Glomerular visceral epithelial cell (primary cell): ENCODE measurements at regions not wholly inside any gene's neighbourhood (a gene's known extent, or its start where the extent isn't known, plus 50 kb on each side); places are given as distances from the start of the nearest gene placed in this dataset.
"Not testable (repeated sequence)": the region's sequence is repeated elsewhere in the genome, so short reads cannot be mapped to it uniquely, and the experiment has no call there.

ENCODE experiments used
- DNase-seq: peaks from one replicate; pipeline ENCODE4 v3.0.0-alpha.2; 2016; ENCODE audit errors: extremely low spot score

DNA sequence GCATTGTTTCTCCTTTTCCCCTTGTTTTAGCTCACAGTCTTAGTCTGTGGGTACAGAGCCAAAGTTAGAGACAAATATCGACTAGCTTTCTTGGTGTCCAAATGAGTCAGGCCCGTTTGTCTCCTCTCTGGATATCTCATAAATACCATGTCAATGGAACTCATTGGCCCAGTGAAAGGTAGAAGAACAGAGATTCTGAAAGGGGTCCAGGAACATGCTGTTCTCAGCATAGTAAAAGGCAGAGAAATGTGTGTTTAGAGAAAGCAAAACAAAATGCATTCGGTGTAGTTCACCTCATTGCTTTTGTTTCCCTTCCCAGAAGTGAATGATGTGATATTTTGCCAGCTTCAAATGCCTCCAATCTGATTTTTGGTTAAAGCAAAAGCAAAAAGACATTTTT is 238.6 kb upstream of the SLC8A1 start:
- DNase-seq = no peak

DNA sequence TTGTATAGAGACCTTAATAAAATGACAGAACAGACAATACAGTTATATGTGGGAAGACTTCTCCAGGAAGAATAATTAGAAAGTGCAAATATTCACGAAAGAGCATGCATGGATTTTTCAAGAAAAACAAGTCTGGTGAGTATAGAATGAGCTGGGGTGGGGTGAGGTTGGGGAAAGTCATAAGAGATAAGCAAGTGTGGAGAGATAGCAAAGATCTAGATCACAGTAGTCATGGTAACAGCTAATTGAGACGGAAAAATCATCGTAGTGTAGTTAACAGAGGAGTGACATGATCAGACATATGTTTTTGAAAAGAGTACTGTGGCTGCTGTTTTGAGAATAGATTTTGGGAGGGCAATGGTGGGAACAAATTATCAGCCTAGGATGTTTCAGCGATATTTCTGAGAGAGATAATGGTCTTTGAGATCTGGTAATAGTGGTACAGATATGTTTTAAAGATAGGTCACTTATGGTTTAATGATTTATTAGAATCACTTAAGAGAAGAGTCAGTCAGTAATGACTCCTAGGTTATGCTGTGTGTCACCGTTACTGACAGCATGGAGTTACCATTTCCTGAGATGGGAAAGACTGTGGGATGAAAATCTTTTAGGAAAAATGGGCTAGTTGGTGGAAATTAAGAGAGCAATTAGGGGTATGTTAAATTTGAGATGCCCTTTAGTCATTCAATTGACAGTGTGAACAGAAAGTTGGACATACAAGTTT is 248.5 kb upstream of the SLC8A1 start:
- DNase-seq = no peak

DNA sequence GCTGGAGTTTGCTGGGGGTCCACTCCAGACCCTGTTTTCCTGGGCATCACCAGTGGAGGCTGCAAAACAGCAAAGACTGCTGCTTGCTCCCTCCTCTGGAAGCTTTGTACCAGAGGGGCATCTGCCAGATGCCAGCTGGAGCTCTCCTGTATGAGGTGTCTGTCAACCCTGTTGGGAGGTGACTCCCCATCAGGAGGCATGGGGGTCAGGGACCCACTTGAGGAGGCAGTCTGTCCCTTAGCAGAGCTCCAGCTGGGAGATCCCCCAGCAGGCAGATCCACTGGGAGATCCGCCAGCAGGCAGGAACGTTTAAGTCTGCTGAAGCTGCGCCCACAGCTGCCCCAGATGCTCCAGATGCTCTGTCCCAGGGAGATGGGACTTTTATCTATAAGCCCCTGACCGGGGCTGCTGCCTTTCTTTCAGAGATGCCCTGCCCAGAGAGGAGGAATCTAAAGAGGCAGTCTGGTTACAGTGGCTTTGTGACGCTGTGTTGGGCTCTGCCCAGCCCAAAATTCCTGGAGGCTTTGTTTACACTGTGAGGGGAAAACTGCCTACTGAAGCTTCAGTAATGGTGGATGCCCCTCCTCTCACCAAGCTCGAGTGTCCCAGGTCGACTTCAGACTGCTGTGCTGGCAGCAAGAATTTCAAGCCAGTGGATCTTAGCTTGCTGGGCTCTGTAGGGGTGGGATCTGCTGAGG is 260.5 kb upstream of the SLC8A1 start:
- DNase-seq = not testable (repeated sequence)

DNA sequence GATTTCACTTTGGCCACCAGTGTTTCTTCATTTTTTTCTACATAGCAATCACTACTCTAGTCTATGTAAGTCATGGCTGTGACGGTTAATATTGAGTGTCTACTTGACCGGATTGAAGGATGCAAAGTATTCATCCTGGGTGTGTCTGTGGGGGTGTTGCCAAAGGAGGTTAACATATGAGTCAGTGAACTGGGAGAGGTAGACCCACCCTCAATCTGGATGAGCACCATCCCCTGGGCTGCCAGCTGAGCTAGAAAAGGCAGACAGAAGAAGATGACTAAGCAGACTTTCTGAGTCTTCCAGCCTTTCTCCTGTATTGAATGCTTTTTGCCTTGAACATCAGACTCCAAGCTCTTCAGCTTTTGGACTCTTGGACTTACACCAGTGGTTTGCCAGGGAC is 265.0 kb upstream of the SLC8A1 start:
- peak; percentile 48 for DNase-seq

DNA sequence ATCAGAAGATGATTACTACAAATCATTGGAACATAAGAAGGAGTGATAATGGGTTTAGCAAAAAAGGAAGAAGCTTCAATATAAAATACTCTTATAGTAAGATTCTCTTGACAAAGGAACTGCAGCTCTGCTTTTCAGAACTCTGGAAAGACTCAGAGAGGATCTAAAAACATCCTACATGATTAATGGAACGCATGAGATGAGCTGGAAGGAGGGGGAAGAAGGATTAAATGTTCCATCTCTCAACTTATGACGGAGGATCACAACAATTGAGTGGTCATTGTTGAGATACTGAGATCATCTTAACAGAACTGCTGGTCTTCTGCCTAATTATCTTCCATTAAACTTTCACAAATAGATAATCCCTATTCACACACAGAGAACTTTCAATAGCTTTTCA is 267.5 kb upstream of the SLC8A1 start:
- DNase-seq = no peak

DNA sequence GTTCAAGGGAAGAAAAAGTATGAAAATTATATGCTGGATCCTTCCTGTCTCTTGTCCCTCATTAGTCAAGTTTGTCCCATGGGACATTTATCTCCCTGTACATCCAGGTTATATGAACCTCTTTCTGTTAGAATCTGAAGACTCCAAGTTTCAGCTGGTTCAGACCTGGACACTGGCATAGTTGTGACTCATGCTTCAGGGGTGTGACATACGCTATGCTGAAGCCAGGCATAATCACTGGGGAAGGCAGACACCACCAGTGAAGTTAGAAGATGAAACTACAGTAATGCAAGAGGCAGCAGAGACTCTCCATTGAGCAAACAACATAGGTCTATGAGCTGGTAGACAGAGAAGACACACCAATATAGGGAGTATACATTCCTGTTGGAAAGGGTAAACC is 269.7 kb upstream of the SLC8A1 start:
- peak; percentile 33 for DNase-seq

DNA sequence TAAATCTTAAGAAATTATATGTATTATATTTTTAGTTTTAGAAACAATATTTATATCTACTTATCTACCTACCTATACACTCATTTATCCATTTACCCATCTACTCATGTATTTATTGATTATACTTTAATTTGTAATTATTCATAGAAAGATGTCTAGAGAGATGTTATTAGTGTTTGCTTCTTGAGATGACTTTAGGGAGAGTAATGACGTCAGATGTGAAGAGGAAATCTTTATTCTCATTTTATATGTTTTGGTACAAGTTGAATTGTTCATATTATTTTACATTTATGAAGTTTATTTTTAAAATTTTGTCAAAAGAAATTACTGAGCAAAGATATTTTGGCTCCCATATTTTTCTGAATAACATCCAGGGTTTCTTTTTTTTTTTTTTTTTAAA is 271.3 kb upstream of the SLC8A1 start:
- no peak for DNase-seq

DNA sequence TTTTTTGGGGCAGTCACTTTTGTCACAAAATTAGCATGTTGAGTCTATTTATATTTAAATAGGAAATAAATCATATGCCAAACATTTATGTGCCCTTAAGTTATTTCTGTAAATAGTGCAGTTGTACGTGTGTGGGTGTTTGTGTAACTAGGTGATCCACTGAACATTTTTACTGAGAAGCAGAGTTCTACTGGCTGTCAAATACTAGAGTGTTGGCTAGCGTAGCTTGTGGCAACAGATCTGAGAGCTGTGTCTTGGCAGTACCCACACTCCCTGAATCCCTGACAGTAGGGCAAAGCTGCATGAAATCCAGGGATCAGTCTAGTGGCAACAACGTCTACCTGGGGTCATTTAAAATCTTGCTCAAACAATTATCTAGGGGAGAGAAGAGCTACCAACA is 273.1 kb upstream of the SLC8A1 start:
- no peak for DNase-seq

DNA sequence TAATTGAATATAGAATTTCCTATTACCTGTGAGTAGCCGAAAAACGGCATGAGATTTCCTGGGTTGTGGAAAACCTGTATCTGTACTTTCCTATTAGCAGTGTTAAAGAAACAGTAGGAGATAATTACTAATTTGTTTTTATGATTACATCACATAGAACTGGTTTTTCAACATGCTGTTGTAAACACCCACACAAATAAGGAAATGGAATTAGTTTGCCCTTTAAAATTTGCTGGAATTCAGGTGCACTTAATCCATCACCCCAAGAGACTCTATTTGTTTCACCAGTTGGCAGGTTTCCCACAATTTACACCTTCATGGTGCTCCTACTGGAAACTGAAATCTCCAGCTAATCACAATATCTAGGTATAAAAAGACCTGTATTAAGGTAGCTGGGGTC is 274.1 kb upstream of the SLC8A1 start:
- DNase-seq = no peak

DNA sequence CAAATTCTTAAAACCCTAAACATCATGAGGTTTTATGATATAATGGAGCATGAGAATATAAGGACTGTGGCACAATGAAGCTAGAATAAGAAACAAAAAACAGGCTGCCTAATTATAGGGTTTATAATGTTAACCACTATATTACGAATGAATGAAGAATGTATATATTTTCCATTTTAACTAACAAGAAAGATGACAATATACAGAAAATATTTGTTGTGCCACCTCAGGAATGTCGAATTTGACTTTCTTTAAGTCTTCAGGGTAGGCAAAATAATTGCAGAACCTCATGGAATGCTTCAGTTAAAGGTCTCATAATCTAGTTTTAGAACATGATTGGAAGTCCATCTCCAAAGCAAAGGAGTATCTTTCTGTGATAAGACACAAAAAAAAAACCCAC is 282.9 kb upstream of the SLC8A1 start:
- peak; percentile 54 for DNase-seq

DNA sequence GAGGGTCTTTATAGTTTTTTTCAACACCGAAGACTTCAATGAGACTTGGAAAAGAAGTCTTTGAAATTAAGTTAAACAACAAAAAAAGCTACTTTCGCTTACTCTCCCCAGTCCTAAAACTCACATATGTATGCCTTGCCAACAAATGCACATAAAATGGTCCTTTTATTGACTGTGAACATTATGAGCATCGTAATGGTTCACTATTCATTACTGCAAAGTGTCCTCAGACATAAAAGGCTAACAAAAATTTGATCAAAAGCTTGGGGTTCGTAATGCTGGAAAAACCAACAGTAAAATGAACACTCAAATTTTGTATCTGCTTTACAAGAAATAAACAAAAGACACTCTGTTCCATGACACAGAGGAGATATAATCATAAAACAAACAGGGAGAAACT is 285.3 kb upstream of the SLC8A1 start:
- no peak for DNase-seq

DNA sequence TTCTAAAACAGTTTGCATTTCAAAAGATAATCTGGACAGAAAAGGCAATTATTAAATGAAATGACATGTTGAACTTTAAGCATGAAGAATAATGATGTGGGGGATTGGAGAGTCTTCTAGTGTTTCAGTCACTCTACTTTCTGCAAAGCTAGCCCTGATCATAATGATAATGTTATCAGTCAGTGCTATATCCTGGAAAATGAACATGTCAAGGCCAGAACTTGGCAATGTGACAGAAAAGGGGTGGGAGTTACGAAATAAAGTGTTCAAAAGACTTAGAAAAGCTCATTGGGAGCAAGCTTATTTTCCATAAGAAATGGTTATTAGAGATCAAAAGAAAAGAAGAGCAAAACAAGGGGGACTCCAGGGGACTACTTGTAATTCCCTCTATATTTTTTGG is 288.5 kb upstream of the SLC8A1 start:
- DNase-seq = no peak

DNA sequence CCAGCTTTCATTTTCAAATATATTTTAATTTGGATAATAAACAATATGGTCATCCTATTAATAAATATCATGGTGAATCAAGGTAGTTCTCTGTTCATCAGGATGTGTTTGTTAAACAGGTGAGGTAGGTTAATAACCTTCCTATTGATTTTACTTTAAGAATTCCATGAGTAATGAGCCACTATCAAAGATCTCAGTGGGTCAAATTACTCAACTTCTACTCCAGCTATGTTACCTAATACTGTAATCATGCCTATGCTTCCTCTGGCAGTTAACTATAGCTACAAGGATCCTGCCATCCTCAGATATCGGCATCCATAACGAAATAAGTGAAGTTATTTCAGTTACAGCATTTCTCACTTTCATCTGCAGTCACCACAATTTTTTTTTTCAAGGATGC is 289.6 kb upstream of the SLC8A1 start:
- DNase-seq = no peak

DNA sequence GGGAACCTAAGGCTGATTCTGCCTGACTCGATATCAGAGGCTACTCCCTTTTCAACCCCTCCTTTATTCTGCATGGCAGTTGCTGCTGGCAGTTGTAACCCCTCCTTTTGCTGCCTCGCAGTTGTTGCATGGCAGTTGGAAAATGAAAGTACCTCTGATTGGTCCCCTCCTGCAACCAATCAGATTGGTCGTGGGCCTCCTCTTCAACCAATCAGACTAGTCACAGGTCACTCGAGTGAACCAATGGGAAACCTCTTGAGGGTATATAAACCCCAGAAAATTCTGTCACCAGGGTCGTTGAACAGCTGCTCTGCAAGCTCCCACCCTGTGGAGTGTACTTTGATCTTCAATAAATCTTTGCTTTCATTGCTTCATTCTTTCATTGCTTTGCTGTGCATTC is 294.3 kb upstream of the SLC8A1 start:
- DNase-seq = no peak

DNA sequence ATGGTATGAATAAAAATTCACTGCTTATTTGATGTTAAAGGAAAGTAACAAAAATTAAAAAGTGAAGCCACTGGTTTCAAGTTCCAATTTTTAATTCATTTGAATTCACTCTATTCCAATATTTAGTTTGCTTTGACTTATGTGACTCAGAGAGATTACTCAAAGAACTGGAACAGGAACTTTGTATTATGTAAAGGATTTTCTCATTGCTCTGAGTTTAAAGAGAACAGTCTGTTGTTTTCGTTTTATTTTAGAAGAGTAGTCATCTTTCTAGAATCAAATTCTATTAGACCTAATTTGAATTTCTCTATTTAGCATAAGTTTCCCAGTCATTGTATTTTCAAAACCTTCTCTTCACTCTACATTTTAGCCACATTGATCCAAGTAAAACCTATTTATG is 300.1 kb upstream of the SLC8A1 start:
- no peak for DNase-seq

DNA sequence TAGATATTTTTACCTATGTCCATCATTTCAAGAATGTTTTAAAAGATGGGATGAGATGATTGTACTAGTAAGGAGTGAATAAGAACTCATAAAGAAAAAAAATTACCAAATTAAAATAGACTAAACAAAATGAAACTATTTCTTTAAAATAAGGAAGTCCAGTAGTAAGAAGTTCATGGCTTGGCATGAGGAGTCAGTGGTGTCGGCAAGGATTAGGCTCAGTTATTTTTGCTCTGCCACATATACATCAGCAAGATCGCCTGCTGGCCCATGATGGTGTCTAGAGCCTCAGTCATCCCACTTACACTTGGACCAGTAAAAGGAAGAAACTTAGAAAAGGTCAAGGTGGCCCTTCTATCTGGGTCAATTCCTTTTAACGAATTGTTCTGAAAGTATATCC is 300.9 kb upstream of the SLC8A1 start:
- DNase-seq = no peak

DNA sequence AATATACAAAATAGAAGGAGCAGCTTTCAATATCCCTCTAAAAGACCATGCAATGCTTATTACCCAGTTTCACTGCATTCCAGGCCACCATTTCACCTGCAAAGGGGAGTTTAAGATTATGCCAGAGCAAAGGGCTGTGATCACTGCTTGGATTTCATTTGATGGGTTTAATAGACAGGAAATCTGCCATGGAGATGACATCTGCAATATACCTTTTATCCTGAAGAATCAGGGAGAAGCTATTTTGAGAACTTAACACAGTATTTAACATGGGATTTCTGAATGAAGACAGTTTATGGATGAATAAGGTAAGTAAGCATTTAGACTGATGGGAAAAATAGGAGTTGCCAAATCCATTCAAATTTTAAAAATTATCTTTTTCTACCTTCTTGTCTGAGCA is 303.0 kb upstream of the SLC8A1 start:
- DNase-seq = no peak

DNA sequence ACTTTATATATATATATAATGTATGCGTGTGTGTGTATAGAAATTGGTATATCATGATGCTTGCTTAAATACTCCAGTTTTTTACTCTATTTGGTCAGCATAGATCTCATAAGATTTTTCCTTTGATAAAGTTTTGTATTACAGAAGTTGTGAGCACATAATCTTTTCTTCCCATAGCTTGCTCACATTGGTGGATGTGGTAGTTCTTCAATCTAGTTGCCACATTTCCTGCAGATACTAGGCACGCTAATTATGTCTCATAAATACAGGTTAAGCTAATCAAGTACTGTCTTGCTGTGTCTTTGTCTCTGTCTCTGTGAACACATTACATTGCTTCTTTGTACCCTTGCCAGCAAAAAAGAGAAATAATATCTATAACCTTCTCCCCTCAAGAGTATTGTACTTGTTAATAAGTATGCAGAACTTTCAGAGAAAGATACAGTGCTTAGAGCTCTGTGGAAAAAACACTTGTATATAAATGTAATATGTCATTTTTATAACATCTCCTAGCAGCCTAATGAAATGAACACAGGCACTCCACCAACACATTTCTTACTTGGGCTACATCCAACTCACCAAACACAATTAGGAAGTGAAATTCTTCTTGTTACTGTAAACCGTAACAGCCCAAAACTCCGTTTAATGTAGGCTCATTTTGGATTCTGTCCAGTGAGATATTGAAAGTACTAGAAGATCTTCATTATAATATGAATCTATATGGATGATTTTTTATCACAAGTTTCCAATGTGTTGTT is 306.7 kb upstream of the SLC8A1 start:
- DNase-seq = no peak

DNA sequence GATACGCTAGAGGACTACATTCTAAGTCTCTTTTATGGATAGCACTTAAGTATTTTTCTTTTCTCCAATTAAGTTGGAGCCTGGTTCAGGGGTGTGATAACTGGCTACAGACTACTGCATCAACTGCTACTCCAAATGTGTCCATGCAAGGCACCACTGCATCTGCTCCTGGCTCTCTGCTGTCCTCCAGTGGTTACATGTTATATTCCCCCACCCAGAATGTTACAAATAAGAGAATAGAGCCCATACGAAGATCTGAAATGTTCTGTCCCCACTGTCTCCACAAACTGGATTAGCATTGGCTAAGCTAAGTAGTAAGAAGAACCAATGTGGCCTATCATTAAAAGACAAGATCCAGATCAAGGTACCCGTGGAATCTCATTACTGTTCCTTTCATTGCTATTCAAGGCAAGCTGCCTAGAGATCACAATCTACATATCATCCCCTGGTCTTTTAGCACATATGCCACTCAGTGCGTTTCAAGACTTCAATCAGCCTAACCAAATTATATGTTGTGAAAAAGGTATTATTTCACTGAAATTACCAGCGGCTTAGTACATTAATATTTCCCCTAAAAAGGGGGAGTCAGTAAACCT is 308.3 kb upstream of the SLC8A1 start:
- DNase-seq = peak; percentile 53

DNA sequence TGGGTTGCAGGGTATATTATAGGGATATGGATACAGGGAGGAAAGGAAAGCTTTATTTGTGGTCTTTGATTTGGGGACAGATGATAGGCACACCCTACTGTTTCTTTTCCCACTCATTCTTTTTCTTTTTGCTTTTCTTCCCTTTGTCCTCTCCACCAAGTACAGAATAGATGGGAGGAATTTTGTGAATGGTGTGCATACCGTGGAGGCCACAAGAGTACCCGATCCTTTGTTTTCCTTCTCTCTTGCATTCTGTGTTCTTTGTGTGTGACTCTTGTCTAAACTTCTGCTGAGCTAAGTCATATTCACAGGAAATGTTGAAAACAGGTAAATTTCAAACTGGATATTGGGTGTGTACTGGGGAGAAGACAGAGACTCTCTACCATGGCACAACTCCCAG is 321.4 kb upstream of the SLC8A1 start:
- DNase-seq = no peak

DNA sequence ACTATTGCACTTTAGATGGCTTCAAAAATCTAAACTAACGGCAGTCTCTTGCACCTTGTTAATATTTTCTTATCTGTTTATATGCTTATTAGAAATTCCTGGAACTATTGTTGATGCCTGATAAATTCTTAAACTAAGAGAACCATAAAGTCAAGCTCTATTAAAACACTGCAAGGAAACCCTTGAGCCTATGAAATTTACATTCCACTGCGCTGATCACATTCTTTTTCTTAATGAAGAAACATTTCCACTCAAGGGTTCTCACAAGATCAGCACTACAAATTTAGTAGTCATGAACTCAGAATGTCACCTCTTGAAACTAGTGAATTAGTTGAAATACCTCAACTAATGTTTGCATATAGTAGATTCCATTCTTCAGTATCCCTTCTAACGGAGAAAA is 331.8 kb upstream of the SLC8A1 start:
- no peak for DNase-seq

DNA sequence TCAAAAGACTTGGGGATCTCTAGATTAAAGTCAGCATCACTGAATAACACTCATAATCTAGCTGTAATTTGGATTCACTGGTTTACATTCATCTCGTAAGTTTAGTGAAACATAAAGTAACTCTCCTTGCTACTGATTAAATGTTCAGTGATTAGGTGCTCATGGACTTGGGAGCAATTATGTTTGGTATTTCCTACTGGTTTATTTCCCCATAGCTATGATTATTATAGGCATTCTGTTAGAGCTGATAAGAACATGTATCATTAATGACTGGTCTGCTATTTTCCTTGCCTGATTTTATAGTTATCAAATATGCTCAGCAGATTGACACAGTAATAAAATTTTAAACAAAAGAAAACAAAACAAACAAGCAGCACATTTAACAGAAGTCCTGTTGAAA is 334.7 kb upstream of the SLC8A1 start:
- DNase-seq = no peak

DNA sequence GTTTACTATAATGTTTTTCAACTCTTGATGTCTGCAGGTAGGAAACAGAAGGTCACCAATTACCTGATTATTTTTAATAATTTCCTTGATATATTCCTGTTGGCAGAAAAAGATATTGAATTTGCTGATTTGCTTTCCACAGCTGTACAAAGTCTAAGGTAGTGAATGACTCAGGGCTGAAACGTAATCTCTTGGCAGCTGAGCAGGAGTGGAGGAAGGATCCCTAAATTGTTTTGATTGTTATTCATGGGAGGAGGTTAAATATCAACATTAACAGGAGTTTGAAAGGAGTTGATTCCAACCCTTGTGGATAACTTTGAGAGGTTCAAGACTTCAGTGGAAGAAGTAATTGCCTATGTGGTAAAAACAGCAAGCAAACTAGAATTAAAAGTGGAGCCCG is 345.2 kb upstream of the SLC8A1 start:
- DNase-seq = peak; percentile 9
